ENCODE measurements at regions not wholly inside any gene's neighbourhood (a gene's known extent, or its start where the extent isn't known, plus 50 kb on each side); places are given as distances from the start of the nearest gene placed in this dataset.

DNA sequence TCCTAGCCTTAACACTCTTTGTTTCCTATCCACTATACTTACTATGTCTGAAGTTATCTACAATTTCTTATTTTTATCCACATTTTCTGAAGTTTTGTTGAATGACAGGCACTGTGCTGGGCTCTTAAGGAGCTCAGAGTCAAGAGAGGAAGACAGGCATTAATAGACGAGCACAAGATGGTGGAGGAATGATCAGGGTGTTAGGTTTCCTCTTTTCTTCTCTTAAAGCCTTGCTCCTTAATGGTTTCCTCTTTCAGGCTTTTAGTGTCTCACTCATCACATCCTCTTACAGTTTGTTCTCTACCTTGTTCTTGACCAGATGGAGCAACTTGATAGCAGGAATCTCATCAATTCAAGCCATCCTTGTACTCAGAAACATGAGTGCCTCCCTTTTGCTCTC lies 52.9 kb upstream of the BCL6 start:
- no peak for TF ChIP-seq TAF1 (IDR thresholded peaks at IDR 0.05; ENCODE audit: borderline replicate concordance, insufficient read depth, low read length)
- TF ChIP-seq POLR2AphosphoS5 (IDR thresholded peaks at IDR 0.05; ENCODE audit: low read depth, low read length): no peak
- TF ChIP-seq, protein P1, sequence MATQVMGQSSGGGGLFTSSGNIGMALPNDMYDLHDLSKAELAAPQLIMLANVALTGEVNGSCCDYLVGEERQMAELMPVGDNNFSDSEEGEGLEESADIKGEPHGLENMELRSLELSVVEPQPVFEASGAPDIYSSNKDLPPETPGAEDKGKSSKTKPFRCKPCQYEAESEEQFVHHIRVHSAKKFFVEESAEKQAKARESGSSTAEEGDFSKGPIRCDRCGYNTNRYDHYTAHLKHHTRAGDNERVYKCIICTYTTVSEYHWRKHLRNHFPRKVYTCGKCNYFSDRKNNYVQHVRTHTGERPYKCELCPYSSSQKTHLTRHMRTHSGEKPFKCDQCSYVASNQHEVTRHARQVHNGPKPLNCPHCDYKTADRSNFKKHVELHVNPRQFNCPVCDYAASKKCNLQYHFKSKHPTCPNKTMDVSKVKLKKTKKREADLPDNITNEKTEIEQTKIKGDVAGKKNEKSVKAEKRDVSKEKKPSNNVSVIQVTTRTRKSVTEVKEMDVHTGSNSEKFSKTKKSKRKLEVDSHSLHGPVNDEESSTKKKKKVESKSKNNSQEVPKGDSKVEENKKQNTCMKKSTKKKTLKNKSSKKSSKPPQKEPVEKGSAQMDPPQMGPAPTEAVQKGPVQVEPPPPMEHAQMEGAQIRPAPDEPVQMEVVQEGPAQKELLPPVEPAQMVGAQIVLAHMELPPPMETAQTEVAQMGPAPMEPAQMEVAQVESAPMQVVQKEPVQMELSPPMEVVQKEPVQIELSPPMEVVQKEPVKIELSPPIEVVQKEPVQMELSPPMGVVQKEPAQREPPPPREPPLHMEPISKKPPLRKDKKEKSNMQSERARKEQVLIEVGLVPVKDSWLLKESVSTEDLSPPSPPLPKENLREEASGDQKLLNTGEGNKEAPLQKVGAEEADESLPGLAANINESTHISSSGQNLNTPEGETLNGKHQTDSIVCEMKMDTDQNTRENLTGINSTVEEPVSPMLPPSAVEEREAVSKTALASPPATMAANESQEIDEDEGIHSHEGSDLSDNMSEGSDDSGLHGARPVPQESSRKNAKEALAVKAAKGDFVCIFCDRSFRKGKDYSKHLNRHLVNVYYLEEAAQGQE (IDR thresholded peaks at IDR 0.05; ENCODE audit: insufficient read depth in 1 of 2, low read depth in 2 of 2, low read length in 2 of 2): no peak

All from PFSK-1 (cell line).